GM18870 (cell line): ENCODE measurements at regions not wholly inside any gene's neighbourhood (a gene's known extent, or its start where the extent isn't known, plus 50 kb on each side); places are given as distances from the start of the nearest gene placed in this dataset.

Experiments
- ATAC-seq: cut with Tn5 transposase; IDR thresholded peaks from one replicate; pipeline ENCODE4 v1.9.1; 2021; ENCODE audit warnings: moderate library complexity; ENCODE audit not compliant: unreplicated experiment

- ATAC-seq: no peak
These were observed 223.9 kb upstream of the ZBED5 start for GRCh38 chr11:11081776-11082175.

DNA sequence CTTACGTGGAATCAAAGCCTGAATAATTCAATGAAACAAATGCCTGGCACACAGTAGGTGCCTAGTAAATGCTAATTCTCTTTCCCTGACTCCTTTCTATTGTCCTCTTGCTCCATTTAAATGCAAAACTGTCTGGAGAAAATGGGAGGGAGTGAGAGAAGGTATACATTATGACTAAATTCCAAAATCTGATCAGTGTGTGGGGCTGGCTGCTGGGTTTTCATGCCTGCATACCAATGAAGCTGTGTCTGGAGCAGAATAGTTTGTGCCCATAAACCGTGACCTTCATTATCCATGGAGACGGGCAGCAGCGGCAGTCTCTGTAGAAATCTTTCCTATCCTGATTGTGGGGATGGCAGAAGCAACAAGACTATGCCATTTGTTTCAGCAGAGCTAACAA is 223.4 kb upstream of the ZBED5 start:
- no peak for ATAC-seq

DNA sequence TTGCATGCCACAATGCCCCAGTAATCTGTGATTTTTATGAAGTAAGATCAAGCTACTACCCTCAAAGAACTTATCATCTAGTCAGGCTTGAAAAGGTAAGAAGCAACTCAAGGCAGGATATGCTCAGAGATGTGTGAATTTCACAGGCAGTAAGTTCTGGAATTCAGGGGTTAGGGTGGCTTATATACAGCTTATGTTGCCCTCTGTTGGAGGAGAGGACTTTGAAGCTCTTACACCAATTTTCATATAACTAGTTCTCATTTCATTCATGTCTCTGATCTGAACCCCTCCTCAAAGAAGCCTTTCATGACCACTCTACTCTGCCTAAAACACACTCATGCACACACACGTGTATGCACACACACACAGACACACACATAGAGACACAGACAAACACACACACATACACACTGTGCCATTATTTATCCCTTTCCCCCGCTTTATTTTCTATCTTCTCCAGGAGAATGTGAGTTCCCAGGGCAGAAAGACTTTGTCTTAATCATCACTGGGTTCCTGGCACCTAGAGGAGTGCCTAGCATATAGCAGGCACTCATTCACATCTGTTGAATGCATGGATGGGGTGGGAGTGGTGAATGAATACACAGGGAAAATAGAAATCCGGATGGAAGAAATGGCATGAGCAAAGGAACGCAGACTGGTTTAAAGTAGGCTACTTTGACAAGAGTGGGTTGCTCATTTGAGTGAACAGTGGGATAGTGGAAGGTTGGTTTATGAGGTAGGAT is 220.7 kb upstream of the ZBED5 start:
- ATAC-seq: no peak

DNA sequence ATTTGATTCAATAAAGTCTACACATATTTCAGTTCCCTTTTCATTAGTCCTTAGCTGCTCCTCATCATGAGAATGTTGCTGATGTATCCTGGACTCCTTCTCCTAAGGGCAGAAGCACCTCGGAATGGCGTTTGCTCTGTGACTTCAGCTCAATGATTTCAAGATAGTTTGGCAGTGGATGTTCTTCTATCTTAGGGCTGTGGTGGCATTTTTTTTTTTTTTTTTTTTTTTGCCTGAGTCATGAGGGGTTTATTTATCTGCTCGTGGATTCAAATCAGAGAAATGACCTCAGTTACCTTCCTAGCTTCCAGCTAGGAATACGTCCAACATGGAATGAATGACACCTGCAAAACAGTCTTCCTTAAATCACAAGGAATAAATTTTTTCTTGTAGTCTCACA is 220.0 kb upstream of the ZBED5 start:
- ATAC-seq: no peak

DNA sequence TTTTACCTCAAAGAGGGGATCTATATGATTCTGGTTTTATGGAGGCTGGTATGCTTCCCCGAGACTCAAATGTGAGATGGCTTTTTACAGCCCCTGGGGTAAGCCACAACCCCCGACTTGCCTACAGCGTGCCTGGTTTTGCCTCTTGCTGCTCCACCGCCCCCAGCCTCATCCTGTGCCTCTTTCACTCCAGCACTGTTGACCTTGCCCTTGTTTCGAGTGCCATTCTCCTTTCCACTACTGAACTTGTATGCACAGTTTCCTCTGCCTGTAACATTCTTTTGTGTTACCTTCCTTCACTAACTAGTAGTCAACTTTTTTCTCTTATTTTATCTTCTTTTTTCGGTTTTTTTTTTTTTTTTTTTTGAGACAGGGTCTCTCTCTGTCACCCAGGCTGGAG is 219.0 kb upstream of the ZBED5 start:
- no peak for ATAC-seq

DNA sequence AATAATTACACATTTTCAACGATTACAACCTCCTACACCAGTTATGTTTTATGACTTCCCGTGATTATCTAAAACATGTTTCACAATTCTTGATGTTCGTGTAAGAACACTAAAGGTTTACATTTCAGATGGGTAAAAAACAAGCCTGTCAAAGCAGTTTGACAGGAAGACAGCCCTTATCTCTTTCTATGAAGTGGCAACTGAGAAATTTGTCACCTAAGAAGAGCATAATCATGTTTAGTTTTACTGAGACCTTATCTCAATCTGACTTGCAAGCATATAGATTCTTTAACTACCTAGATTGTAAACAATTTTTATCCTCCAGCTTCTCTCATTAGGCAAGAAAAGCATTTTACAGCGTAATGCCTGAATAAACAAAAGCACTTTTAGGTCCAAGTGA is 218.4 kb upstream of the ZBED5 start:
- ATAC-seq: no peak

- no peak for ATAC-seq
These were observed 217.8 kb upstream of the ZBED5 start for GRCh38 chr11:11075515-11076171.

DNA sequence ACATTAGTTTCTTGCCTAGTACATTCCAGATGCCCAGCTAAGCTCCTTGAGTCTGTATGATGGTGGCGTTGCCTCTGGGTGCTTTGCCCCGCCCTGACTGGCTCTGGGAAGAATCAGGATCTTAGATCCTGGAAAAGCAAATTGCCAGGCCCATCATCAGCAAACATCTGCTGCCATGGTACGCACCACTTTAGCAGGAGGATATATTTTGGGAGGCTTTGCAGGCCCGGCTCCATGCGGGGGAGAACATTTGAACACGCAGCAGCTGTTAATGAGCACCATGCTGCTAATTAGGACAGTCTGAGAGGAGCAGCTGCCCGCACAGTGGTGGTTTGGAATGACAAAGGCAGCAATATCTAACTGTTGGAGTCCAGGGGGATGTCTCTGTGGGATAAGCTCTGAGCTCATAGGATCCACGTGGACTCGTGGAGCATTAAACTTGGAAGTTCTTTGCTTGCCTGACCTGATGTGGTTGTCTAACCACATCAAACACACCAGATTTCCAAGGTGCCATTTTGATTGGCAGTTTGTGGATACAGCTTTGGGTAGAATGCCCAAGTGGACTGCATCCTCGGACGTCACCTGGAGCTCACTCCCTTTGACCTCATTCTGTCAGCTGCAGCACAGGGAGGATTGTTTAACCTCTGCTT is 217.0 kb upstream of the ZBED5 start:
- no peak for ATAC-seq

- ATAC-seq: no peak
These were observed 216.1 kb upstream of the ZBED5 start for GRCh38 chr11:11073996-11074395.

- no peak for ATAC-seq
These were observed 214.2 kb upstream of the ZBED5 start for GRCh38 chr11:11072067-11072466.

DNA sequence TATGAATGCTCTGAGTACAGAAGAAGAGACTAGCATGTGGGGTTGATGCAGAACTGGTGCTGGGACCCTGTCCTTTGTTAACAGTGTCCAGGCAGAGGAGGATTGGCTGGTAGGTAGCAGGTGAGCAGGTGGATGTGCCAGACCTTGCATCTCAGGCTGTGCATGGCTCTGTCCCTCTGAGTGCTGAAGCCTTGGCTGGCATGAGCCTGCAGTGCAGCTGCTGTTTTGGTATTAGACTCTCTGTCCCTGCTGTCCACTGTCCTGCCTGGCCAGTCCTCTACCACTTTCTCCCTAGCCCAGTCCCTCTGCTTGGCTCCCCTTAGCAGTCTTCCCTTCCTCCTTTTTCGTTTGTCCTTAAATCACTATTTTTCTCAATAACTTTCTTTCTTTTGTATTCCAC is 213.6 kb upstream of the ZBED5 start:
- no peak for ATAC-seq

DNA sequence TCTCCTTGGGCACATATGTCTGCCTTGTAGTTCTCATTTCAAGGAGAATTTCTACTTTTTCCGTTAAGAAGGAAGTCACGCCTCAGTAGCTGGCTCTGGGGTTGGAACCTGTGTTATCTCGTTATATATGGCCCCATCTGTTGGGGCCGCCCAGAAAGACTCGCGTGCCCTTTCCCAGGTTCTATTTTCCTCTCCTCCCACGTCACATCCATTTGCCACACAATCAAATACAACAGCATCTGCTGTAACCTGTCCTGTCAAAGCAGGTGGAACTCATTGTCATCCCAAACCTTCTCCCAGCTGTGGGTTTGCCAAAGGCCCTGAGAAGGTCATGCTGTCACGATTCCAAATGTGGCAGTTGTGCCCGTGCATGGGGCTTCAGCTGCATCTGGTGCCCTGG is 213.1 kb upstream of the ZBED5 start:
- ATAC-seq: no peak

GRCh38 chr11:11069841-11070835 is 212.3 kb upstream of the ZBED5 start:
- no peak for ATAC-seq

GRCh38 chr11:11068113-11068512 is 210.3 kb upstream of the ZBED5 start:
- ATAC-seq: no peak

GRCh38 chr11:11065396-11065795 is 207.5 kb upstream of the ZBED5 start:
- ATAC-seq: no peak

GRCh38 chr11:11057472-11057854 is 199.6 kb upstream of the ZBED5 start:
- ATAC-seq: no peak

DNA sequence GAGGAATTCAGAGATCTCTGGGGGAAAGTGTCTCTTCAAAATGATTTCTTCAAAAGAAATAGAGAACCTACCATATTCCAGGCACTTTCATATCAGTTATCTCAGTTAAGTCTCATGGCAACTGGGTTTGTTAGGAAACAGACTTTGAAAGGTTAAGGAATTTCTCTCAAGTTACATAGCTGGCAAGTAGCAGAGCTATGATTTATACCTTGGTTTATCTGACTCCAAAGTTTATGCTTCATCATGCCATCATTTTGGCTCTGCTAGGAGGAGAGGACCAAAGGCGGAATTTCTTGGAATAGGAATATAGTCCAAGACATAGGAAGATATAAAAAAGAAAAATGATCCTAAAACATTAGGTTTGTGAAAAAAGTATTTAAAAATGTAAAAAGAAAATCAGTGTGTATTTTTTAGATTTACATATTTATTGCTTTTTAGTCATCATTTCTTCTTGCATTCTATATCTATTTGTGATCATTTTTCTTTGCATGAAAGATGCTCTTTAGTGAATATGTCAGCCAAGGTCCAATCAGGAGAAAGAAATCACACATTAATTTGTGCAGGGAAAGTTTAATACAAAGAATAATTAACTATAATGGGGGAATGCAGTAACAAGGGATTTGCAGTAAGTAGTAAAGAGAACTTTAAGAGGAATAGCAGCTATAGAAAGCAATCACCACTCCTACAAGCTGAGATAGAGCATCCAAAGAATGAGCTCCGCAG is 199.1 kb upstream of the ZBED5 start:
- no peak for ATAC-seq

GRCh38 chr11:11056316-11056715 is 198.5 kb upstream of the ZBED5 start:
- no peak for ATAC-seq

- ATAC-seq: no peak
These were observed 190.2 kb upstream of the ZBED5 start for GRCh38 chr11:11047851-11048610.

DNA sequence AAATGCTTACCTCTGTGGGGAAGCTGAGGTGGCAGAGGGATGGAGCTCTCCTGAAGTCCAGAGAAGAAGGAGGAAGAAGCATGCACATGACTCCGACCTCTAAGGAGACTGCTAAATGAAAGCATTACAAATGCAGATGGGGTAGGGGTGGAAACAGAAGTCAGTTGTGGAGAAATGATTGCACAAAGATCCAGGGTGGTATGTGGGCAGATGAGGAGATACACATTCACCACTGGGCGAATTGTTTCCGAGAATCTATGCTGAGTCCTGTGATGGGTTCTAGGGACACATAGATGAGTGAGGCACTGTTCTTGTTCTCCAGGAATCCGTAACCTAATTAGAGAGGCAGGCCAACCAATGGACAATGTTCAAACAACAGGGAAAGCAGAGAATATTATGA is 188.9 kb upstream of the ZBED5 start:
- no peak for ATAC-seq
